ENCODE measurements at regions not wholly inside any gene's neighbourhood (a gene's known extent, or its start where the extent isn't known, plus 50 kb on each side); places are given as distances from the start of the nearest gene placed in this dataset.

GRCh38 chr5:126368239-126368812 is 54.9 kb upstream of the GRAMD2B start:
- TF ChIP-seq CTCF (IDR thresholded peaks at IDR 0.05) (no peak), POLR2A (IDR thresholded peaks at IDR 0.05) (no peak), EP300 (IDR thresholded peaks at IDR 0.05) (no peak)

Measured in tibial nerve (tissue), 4 donors.